Mononuclear cell (primary cell): ENCODE measurements at regions not wholly inside any gene's neighbourhood (a gene's known extent, or its start where the extent isn't known, plus 50 kb on each side); places are given as distances from the start of the nearest gene placed in this dataset.

Experiments used
- H3K27me3 ChIP-seq: 2 replicates; pipeline ENCODE4 v1.6.0; 2011; ENCODE audit warnings: low read length, control low read depth; ENCODE audit not compliant: insufficient read depth
- H3K4me1 ChIP-seq: 2 replicates; pipeline ENCODE4 v1.5.1; 2011; ENCODE audit warnings: mild to moderate bottlenecking, low read length, control low read depth; ENCODE audit not compliant: insufficient read depth
- H3K4me3 ChIP-seq: 2 replicates; pipeline ENCODE4 v1.5.1; 2011; ENCODE audit warnings: mild to moderate bottlenecking, low read length, moderate library complexity
- H3K9me3 ChIP-seq: 2 replicates; pipeline ENCODE4 v1.5.1; 2011; ENCODE audit warnings: low read depth, mild to moderate bottlenecking, control low read depth, low read length

DNA sequence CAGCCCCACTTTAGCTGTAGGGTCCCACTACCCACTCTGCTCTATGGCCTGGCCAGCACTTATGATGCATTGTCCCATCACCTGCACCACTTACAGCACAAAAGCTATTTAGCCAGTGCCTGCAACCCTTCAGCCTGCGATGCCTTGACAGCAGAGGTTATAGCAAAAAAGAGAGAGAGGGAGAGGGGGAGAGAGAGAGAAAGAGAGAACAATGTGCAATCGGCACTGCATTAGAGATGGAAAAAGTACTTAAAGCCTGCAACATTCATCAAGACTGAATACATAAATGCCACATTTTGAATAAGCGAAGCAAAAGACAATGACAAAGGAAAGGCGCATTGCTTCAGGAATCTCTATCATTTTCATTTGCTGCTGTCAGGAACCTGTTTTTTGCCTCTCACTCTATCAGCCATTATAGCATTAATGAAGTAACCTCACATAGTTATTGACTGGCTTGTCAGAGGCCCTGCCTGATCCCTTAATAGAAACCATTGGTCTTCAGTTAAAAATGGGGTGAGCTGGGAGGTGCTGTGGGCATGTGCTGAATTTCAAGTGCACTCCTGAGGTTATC is 833.1 kb downstream of the BCL11A start:
- Histone ChIP-seq H3K4me1 (no peaks in the 10 kb centered on the region), H3K4me3 (no peak overlapping the region), H3K9me3 (no peaks in the 10 kb centered on the region), H3K27me3 (no peaks in the 10 kb centered on the region)

DNA sequence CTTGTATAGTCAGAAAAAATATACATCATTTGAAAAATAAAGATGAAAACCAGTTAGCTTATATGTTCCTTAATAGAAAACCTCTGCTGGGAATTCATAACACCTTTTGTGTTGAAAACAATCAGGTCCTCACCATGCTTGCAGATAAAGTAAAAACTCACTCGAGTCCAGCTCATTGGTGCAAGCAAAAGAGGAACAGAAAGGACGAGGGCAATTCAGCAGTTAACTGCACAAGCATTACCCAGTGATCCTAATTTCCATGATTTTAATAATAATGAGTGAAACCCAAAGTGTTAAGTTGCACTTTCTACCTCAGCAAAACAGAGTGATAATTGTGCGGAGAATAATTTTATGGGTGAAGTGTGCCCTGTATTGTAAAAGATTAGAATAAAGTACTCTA is 839.9 kb downstream of the BCL11A start:
- Histone ChIP-seq H3K27me3 (no peaks in the 10 kb centered on the region), H3K4me1 (no peaks in the 10 kb centered on the region), H3K4me3 (no peak overlapping the region), H3K9me3 (no peaks in the 10 kb centered on the region)

GRCh38 chr2:59711121-59711520 is 842.3 kb downstream of the BCL11A start:
- no peaks in the 10 kb centered on the region for H3K27me3 ChIP-seq
- H3K4me3 ChIP-seq, result no peak overlapping the region
- no peaks in the 10 kb centered on the region for H3K9me3 ChIP-seq
- no peaks in the 10 kb centered on the region for H3K4me1 ChIP-seq

DNA sequence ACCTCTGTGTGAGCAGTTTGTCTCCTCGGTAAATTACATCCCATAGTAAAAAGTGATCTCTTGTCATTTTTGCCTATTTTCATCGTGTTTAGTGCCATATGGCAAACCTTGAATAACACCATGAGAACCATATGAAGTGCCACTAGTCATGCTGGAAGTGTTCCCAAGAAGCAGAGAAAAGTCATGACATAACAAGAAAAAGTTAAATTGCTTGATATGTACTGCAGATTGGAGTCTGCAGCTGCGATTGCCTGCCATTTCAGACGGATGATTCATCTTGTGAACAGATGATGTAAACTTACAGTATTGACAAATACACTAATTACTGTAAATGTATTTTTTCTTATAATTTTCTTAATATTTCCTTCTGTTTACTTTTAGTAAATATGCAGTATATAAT is 846.7 kb downstream of the BCL11A start:
- no peaks in the 10 kb centered on the region for H3K27me3 ChIP-seq
- no peak overlapping the region for H3K4me3 ChIP-seq
- H3K4me1 ChIP-seq, result no peaks in the 10 kb centered on the region
- no peaks in the 10 kb centered on the region for H3K9me3 ChIP-seq

DNA sequence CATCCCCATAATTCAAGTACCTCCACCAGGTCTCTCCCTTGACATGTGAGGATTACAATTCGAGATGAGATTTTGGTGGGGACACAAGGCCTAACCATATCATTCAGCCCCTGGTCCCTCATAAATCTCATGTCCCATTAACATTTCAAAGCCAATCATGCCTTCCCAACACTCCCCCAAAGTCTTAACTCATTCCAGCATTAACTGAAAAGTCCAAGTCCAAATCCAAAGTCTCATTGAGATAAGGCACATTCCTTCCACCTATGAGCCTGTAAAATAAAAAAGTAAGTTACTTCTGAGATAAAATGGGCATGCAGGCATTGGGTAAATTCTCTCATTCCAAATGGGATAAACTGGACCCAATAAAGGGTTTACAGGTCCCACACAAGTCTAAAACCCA is 849.7 kb downstream of the BCL11A start:
- Histone ChIP-seq H3K4me3 (no peak overlapping the region), H3K4me1 (no peaks in the 10 kb centered on the region), H3K9me3 (peaks cover 4% of the 10 kb centered on the region), H3K27me3 (no peaks in the 10 kb centered on the region)

DNA sequence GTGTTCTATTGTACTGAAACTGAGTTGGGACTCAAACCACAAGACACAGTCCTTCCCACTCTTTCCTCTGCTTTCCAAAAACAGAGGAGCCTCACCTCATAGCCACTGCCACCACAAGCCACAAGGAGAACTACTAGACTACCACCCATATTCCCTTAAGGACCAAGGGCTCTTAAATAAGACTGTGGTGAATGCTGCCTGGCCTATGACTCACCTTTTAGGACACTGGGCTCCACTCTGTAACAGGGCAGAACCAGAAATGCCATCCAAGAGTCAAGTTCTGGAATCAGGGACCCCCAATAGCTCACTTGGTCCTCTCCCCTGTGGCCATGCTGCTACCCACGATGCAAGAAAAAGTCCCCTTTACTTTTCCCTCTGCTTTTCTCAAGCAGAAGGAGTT is 851.4 kb downstream of the BCL11A start:
- H3K9me3 ChIP-seq, result peaks cover 4% of the 10 kb centered on the region
- no peaks in the 10 kb centered on the region for H3K4me1 ChIP-seq
- no peaks in the 10 kb centered on the region for H3K27me3 ChIP-seq
- H3K4me3 ChIP-seq, result no peak overlapping the region

- H3K9me3 ChIP-seq, result peaks cover 4% of the 10 kb centered on the region
- no peaks in the 10 kb centered on the region for H3K27me3 ChIP-seq
- H3K4me1 ChIP-seq, result no peaks in the 10 kb centered on the region
- H3K4me3 ChIP-seq, result no peak overlapping the region
Observed at GRCh38 chr2:59701271-59701994, 852.0 kb downstream of the BCL11A start.

DNA sequence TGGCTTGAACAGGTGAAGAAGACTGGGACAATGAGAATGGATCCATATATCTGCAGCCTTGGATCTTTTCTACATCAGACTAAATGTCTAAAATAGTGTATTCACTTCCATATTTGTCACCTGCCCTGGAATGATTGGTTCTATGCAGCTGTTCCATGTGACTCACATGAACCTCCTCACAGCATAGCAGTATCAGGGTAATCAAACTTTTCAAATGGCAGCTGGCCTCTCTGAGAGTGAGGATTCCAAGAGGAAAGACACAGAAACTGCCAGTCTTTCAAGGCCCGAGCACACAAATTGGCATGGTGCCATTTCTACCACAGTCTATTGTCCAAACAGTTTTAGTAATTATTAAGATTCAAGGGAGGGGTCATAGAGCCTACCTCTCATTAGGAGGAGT is 859.3 kb downstream of the BCL11A start:
- no peaks in the 10 kb centered on the region for H3K4me1 ChIP-seq
- no peak overlapping the region for H3K4me3 ChIP-seq
- H3K9me3 ChIP-seq, result peaks cover 8% of the 10 kb centered on the region
- no peaks in the 10 kb centered on the region for H3K27me3 ChIP-seq

GRCh38 chr2:59693231-59693959 is 860.1 kb downstream of the BCL11A start:
- peaks cover 8% of the 10 kb centered on the region for H3K9me3 ChIP-seq
- no peaks in the 10 kb centered on the region for H3K27me3 ChIP-seq
- H3K4me1 ChIP-seq, result no peaks in the 10 kb centered on the region

DNA sequence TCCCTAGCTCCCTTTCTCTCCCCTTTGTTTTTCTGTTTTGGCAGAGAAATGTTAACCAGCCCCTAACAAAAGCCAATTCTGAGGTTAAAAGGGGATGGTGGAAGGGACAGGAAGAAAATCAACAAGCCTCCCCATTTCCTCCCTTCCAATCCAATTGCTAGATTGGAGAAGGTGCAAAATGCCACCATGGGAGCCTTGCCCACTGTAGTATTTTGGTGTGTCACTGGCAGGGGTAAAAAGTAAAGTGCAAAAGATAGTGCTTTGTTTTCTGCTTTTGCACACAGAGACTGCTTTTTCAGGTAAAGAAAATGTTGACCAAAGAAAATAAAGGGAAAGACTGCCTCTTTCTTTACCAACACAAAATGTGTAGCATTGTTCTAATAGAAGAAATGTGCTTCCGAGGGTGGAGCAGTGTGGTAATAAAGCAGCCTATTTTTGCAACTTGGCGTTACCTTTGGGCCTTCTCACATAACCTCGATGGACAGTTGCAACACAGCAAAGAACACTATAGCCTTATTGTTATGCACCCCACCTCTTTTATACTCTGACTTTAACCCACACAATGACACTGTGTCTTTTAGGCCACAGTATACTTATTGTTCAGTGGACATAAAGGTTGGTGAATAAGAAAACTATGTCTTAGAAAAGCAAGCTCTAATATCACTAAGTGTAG is 861.8 kb downstream of the BCL11A start:
- Histone ChIP-seq H3K27me3 (no peaks in the 10 kb centered on the region), H3K4me3 (no peak overlapping the region), H3K4me1 (no peaks in the 10 kb centered on the region)

More at GRCh38 chr2:59693231-59693959, 860.1 kb downstream of the BCL11A start:
- H3K4me3 ChIP-seq, result no peak overlapping the region

GRCh38 chr2:59690849-59691248 is 862.6 kb downstream of the BCL11A start:
- H3K27me3 ChIP-seq, result no peaks in the 10 kb centered on the region
- H3K4me3 ChIP-seq, result no peak overlapping the region
- no peaks in the 10 kb centered on the region for H3K4me1 ChIP-seq
- H3K9me3 ChIP-seq, result peaks cover 8% of the 10 kb centered on the region

More for the DNA sequence above, 861.8 kb downstream of the BCL11A start:
- peaks cover 8% of the 10 kb centered on the region for H3K9me3 ChIP-seq

- no peaks in the 10 kb centered on the region for H3K4me1 ChIP-seq
- no peak overlapping the region for H3K4me3 ChIP-seq
- H3K9me3 ChIP-seq, result peaks cover 6% of the 10 kb centered on the region
- H3K27me3 ChIP-seq, result no peaks in the 10 kb centered on the region
Observed at GRCh38 chr2:59684771-59685166, 868.7 kb downstream of the BCL11A start.

DNA sequence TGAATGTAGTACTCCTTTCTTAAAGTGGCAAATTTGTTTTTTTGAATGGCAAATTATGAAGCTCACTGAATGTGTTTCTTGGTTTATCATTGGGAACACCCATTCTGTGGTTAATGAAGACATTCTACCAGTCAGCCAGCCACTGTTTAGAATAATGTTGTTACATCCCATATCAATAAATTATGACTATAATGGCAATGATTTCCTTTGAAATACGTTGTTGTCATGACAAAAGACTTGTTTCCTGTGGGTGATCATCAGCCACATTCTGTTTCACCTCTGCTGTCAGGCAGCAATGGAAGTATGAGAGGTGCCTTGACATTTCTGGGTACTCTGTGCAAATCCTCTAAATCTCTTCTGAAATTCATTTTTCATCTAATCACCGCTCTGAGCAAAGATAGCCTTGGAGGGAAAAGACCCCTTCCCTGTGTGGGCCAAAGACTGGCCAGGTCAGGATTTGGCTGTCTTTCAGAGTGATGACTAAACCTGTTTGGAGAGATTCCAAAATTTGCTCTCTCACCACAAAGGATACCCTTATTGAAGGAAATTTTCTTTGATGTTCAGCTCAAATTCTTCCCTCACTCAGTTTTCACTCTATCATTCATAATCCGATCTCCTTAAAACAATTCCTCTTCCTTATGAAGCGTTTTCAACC is 869.2 kb downstream of the BCL11A start:
- Histone ChIP-seq H3K9me3 (peaks cover 6% of the 10 kb centered on the region), H3K4me1 (no peaks in the 10 kb centered on the region), H3K4me3 (no peak overlapping the region), H3K27me3 (no peaks in the 10 kb centered on the region)

DNA sequence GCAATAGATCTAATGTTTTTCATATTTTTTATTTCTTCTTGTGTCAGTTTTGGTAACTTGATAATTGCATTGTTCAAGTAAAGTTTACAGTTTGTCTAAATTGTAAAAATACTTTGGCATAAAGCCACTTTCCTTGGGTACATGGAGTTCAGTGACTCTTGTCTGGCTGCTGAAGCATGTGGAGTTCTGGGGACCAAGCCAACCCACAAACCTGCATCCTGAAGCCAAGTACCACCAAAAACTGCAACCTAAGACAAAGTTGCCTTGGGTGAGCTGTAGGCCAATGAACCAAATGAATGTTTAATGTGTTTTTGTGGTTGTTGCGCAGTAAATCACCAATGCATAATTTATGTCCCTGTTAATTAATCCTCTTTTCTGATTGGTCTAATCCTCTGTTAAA is 872.6 kb downstream of the BCL11A start:
- H3K9me3 ChIP-seq, result peaks cover 6% of the 10 kb centered on the region
- no peaks in the 10 kb centered on the region for H3K4me1 ChIP-seq
- no peak overlapping the region for H3K4me3 ChIP-seq
- no peaks in the 10 kb centered on the region for H3K27me3 ChIP-seq

GRCh38 chr2:59677158-59677557 is 876.3 kb downstream of the BCL11A start:
- H3K9me3 ChIP-seq, result peaks cover 6% of the 10 kb centered on the region
- H3K27me3 ChIP-seq, result no peaks in the 10 kb centered on the region
- no peak overlapping the region for H3K4me3 ChIP-seq
- no peaks in the 10 kb centered on the region for H3K4me1 ChIP-seq
